ENCODE measurements at regions not wholly inside any gene's neighbourhood (a gene's known extent, or its start where the extent isn't known, plus 50 kb on each side); places are given as distances from the start of the nearest gene placed in this dataset.

DNA sequence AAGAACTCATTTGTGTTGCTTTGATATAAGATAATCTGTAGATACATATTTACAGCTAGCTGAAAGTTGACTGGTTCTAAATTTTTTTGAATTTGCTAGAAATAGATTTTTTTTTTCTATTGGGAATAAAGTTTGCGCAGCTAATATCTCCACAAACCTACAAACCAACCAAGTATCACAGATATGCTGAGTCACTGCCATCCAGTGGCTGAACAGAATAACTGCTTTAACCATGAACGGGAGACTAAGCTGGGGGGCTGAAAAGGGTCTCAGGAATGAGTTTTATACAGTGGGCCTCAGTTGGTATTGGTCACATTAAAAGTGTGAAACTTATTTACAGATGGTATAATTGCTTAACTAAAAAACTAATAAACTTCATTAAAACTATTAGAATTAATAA is 326.7 kb upstream of the CNR1 start:
- Histone ChIP-seq H3K9me3 (ENCODE audit: control insufficient read depth, low read length) (peaks cover 3% of the 10 kb centered on the region), H3K4me1 (ENCODE audit: control insufficient read depth in 1 of 2, insufficient read depth in 2 of 2, low read length in 2 of 2) (no peaks in the 10 kb centered on the region), H3K4me3 (ENCODE audit: low read length in 2 of 2) (no peak overlapping the region), H3K36me3 (ENCODE audit: control insufficient read depth in 1 of 2, insufficient read depth in 2 of 2, low read length in 1 of 2) (no peaks in the 10 kb centered on the region), H3K27me3 (ENCODE audit: control insufficient read depth in 1 of 2, insufficient read depth in 2 of 2, low read length in 1 of 2) (no peaks in the 10 kb centered on the region), H3K27ac (ENCODE audit: low read depth in 1 of 2, low read length in 2 of 2) (no peak overlapping the region)
- intact Hi-C loops (cut with DNase I) = loop anchor here (5.0 to 10.0 kb wide), 2 partner anchors 561 to 568 kb away; no protein-coding TSS in a partner anchor
- DNase-seq = no peak
- ATAC-seq (ENCODE audit: low FRiP score) = no peak
- WGBS, 2 donors = 66 to 71% methylated on average over 2 of the region's 2 CpGs

DNA sequence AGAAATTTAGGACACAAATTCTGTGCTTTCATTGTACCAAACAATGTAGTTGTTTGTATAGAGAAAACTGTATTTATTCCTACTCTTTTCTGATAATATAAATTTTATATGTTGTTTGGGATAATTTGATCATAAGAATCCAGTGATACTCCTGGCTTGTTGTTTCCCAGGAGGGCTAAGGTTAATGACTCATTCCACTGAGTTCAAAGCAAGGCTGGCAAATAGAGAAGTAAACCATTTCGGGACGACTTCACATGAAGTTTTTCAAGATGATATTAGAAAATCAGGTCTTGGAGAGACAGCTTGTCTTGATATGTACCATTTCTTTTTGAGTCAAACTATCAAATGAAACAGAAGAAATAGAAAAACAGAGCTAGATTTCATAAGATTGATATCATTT is 326.1 kb upstream of the CNR1 start:
- Histone ChIP-seq H3K36me3 (ENCODE audit: control insufficient read depth in 1 of 2, insufficient read depth in 2 of 2, low read length in 1 of 2) (no peaks in the 10 kb centered on the region), H3K27ac (ENCODE audit: low read depth in 1 of 2, low read length in 2 of 2) (no peak overlapping the region), H3K4me3 (ENCODE audit: low read length in 2 of 2) (no peak overlapping the region), H3K4me1 (ENCODE audit: control insufficient read depth in 1 of 2, insufficient read depth in 2 of 2, low read length in 2 of 2) (no peaks in the 10 kb centered on the region), H3K9me3 (ENCODE audit: control insufficient read depth, low read length) (peaks cover 3% of the 10 kb centered on the region), H3K27me3 (ENCODE audit: control insufficient read depth in 1 of 2, insufficient read depth in 2 of 2, low read length in 1 of 2) (no peaks in the 10 kb centered on the region)
- intact Hi-C loops (cut with DNase I) = loop anchor here (5.0 to 10.0 kb wide), 2 partner anchors 560 to 567 kb away; no protein-coding TSS in a partner anchor
- DNase-seq (no peak), ATAC-seq (ENCODE audit: low FRiP score) (no peak)
- WGBS, 2 donors = 88 to 89% methylated on average over 2 of the region's 2 CpGs

DNA sequence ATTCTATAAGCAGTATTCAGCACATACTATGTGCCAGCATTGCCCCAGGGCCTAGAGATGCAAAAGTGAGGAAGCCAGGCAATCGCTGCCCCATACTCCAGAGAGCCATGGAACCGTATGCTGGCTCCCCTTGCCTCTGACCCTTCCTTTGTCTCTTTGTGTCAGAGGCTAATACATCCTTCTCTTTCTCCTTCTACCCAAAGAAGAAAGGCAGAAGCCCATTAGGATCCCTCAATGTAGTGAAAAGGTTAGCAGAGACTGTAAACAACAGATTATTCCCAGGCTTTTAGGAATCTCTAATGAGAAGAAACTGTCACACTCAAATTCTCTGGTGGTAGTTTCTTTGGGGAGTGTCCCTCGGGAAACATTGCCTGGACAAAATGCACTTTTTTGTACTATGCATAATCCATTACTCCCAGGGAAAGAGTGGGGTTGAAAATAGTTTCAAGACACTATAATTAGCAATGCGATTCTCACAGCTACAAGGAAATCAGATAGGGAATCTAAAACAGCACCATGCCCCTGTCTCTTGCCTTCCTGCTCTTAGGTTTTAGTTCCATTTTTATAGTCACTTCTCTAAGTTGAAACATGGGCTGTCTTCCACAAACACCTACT is 325.2 kb upstream of the CNR1 start:
- no peak overlapping the region for H3K27ac ChIP-seq (ENCODE audit: low read depth in 1 of 2, low read length in 2 of 2)
- DNase-seq (no peak), ATAC-seq (ENCODE audit: low FRiP score) (no peak)
- H3K4me1 ChIP-seq (ENCODE audit: control insufficient read depth in 1 of 2, insufficient read depth in 2 of 2, low read length in 2 of 2) = no peaks in the 10 kb centered on the region
- intact Hi-C loops (cut with DNase I) = loop anchor here (5.0 to 10.0 kb wide), 2 partner anchors 559 to 567 kb away; no protein-coding TSS in a partner anchor
- peaks cover 3% of the 10 kb centered on the region for H3K9me3 ChIP-seq (ENCODE audit: control insufficient read depth, low read length)
- 75 to 84% methylated on average over 4 of the region's 4 CpGs for WGBS, 2 donors
- no peaks in the 10 kb centered on the region for H3K27me3 ChIP-seq (ENCODE audit: control insufficient read depth in 1 of 2, insufficient read depth in 2 of 2, low read length in 1 of 2)
- no peak overlapping the region for H3K4me3 ChIP-seq (ENCODE audit: low read length in 2 of 2)
- H3K36me3 ChIP-seq (ENCODE audit: control insufficient read depth in 1 of 2, insufficient read depth in 2 of 2, low read length in 1 of 2) = no peaks in the 10 kb centered on the region

DNA sequence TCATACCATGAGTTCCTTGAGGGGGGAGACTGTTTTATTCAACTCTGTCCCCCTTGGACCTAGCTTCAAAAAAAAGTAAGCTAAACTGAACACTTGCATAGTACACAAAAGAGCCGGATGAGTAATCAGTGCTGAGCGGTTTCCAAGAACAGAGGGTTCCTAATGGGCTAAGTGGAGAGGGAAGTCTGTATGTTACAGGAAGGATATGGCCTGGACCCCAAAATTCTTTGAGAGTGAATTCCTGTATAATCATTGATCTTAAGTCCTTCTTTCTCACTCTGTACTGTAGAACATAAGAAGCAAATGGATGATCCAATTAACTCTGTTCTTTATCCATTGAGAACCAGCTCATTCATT is 324.7 kb upstream of the CNR1 start:
- Histone ChIP-seq H3K4me1 (ENCODE audit: control insufficient read depth in 1 of 2, insufficient read depth in 2 of 2, low read length in 2 of 2) (no peaks in the 10 kb centered on the region), H3K36me3 (ENCODE audit: control insufficient read depth in 1 of 2, insufficient read depth in 2 of 2, low read length in 1 of 2) (no peaks in the 10 kb centered on the region), H3K9me3 (ENCODE audit: control insufficient read depth, low read length) (peaks cover 3% of the 10 kb centered on the region), H3K27me3 (ENCODE audit: control insufficient read depth in 1 of 2, insufficient read depth in 2 of 2, low read length in 1 of 2) (no peaks in the 10 kb centered on the region), H3K4me3 (ENCODE audit: low read length in 2 of 2) (no peak overlapping the region), H3K27ac (ENCODE audit: low read depth in 1 of 2, low read length in 2 of 2) (no peak overlapping the region)
- 68 to 78% methylated on average over 2 of the region's 2 CpGs for WGBS, 2 donors
- no peak for DNase-seq
- ATAC-seq (ENCODE audit: low FRiP score) = no peak
- intact Hi-C loops (cut with DNase I) = loop anchor here (5.0 to 10.0 kb wide), 2 partner anchors 559 to 566 kb away; no protein-coding TSS in a partner anchor

DNA sequence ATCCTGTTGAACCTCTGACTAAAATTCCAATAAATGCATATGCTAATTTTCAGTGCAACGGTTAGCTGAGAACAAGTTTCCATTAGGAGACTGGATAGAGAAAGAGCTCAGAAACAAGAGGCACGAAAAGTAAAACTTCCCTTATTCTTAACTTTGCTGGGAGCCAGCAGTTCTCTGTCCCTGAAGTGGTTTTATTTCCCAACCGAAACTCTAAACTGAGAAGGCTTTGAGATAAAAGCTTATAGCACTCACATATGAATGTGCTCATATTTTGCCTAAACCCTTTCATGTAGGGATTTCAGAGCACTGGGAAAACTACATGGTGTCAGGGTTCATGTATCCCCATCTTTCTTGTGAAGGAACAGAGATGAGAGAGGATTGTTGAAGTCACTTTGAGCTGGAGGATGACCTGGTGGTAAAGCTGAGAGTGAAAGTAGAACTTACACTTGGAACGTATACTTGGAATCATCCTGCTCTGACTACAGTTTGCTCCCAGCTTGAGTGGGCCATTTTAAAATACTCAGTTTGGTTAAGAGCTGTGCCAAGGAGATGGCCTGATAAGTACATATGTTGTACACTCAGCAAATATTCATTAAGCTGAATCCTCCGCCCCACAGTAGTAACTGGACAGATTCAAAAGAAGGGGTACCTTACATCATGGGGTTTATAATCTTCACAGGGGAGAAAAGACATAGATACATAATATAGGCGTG is 324.2 kb upstream of the CNR1 start:
- ATAC-seq (ENCODE audit: low FRiP score) (no peak), DNase-seq (no peak)
- no peaks in the 10 kb centered on the region for H3K27me3 ChIP-seq (ENCODE audit: control insufficient read depth in 1 of 2, insufficient read depth in 2 of 2, low read length in 1 of 2)
- WGBS, 2 donors = 79 to 80% methylated on average over 6 of the region's 6 CpGs
- no peaks in the 10 kb centered on the region for H3K4me1 ChIP-seq (ENCODE audit: control insufficient read depth in 1 of 2, insufficient read depth in 2 of 2, low read length in 2 of 2)
- intact Hi-C loops (cut with DNase I) = loop anchor here (5.0 to 10.0 kb wide), 2 partner anchors 558 to 566 kb away; no protein-coding TSS in a partner anchor
- no peak overlapping the region for H3K27ac ChIP-seq (ENCODE audit: low read depth in 1 of 2, low read length in 2 of 2)
- H3K4me3 ChIP-seq (ENCODE audit: low read length in 2 of 2) = no peak overlapping the region
- H3K36me3 ChIP-seq (ENCODE audit: control insufficient read depth in 1 of 2, insufficient read depth in 2 of 2, low read length in 1 of 2) = no peaks in the 10 kb centered on the region
- peaks cover 3% of the 10 kb centered on the region for H3K9me3 ChIP-seq (ENCODE audit: control insufficient read depth, low read length)

DNA sequence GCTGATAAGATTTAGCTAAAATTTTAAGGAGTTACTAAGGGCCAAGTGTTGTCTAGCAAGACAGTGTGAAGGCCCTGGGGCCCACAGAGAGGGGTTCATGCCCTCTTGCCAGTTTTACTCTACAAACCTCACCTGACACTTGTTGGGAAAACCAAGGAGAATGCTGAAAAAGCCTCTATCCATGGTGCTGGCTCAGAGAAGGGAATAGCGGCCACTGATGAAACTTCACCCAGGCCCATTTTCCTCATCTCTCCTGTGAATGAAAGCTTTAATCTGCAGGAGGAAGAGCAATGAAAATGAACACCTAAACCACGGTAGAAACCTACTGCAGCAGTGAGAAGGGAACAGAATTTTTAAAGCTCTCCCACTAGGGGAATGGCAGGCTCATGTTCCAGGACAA is 317.3 kb upstream of the CNR1 start:
- WGBS, 2 donors = 66% methylated on average over 2 of the region's 2 CpGs
- H3K4me3 ChIP-seq (ENCODE audit: low read length in 2 of 2) = no peak overlapping the region
- ATAC-seq (ENCODE audit: low FRiP score) (no peak), DNase-seq (no peak)
- H3K36me3 ChIP-seq (ENCODE audit: control insufficient read depth in 1 of 2, insufficient read depth in 2 of 2, low read length in 1 of 2) = no peaks in the 10 kb centered on the region
- H3K9me3 ChIP-seq (ENCODE audit: control insufficient read depth, low read length) = peaks cover 2% of the 10 kb centered on the region
- no peak overlapping the region for H3K27ac ChIP-seq (ENCODE audit: low read depth in 1 of 2, low read length in 2 of 2)
- H3K27me3 ChIP-seq (ENCODE audit: control insufficient read depth in 1 of 2, insufficient read depth in 2 of 2, low read length in 1 of 2) = peaks cover 0 to 2% of the 10 kb centered on the region in 2 donors
- no peaks in the 10 kb centered on the region for H3K4me1 ChIP-seq (ENCODE audit: control insufficient read depth in 1 of 2, insufficient read depth in 2 of 2, low read length in 2 of 2)
- intact Hi-C loops (cut with DNase I) = no loop called here

DNA sequence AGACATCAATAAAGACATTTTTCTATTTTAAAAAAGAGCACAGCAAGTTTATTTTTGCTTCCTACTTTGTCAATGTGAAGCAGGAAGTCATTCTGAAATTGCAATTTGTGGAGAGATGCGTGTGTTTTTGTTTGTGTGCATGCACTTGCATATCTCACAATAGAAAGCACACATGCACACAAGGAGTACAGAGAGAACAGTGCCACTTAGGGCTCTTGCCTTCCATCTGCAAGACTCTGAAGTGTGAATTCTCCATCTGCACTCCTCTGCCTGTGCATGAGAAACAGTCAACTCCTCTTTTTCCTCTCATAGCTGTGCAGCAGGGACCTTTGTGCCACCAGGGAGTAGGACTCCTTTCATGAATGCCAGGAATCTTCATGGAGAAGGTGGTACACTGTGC is 316.3 kb upstream of the CNR1 start:
- Histone ChIP-seq H3K4me1 (ENCODE audit: control insufficient read depth in 1 of 2, insufficient read depth in 2 of 2, low read length in 2 of 2) (no peaks in the 10 kb centered on the region), H3K36me3 (ENCODE audit: control insufficient read depth in 1 of 2, insufficient read depth in 2 of 2, low read length in 1 of 2) (no peaks in the 10 kb centered on the region), H3K27me3 (ENCODE audit: control insufficient read depth in 1 of 2, insufficient read depth in 2 of 2, low read length in 1 of 2) (peaks cover 0 to 2% of the 10 kb centered on the region in 2 donors), H3K9me3 (ENCODE audit: control insufficient read depth, low read length) (peaks cover 2% of the 10 kb centered on the region), H3K4me3 (ENCODE audit: low read length in 2 of 2) (no peak overlapping the region), H3K27ac (ENCODE audit: low read depth in 1 of 2, low read length in 2 of 2) (no peak overlapping the region)
- no peak for ATAC-seq (ENCODE audit: low FRiP score)
- DNase-seq = no peak
- WGBS, 2 donors = 77 to 79% methylated on average over 1 of the region's 1 CpG
- intact Hi-C loops (cut with DNase I) = no loop called here

DNA sequence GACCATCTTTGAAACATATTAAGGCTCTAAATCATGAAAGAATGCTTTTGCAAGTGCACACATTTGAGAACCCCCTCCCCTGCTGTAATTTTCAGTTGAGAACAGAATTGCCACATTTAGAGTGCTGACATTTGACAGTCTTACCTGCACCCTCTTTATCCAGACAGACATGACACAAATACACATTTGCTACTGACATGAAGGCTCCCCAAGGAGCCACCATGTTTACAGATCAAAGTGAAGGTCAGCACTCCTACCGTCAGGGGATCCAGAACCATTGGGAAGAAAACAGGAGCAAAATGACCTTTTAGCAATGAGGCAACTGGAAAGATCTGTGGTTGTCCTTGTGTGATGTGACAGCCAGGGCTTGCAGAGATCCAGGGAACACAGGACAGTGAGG is 315.4 kb upstream of the CNR1 start:
- Histone ChIP-seq H3K27me3 (ENCODE audit: control insufficient read depth in 1 of 2, insufficient read depth in 2 of 2, low read length in 1 of 2) (peaks cover 0 to 2% of the 10 kb centered on the region in 2 donors), H3K4me3 (ENCODE audit: low read length in 2 of 2) (no peak overlapping the region), H3K27ac (ENCODE audit: low read depth in 1 of 2, low read length in 2 of 2) (no peak overlapping the region), H3K9me3 (ENCODE audit: control insufficient read depth, low read length) (peaks cover 2% of the 10 kb centered on the region), H3K4me1 (ENCODE audit: control insufficient read depth in 1 of 2, insufficient read depth in 2 of 2, low read length in 2 of 2) (no peaks in the 10 kb centered on the region), H3K36me3 (ENCODE audit: control insufficient read depth in 1 of 2, insufficient read depth in 2 of 2, low read length in 1 of 2) (no peaks in the 10 kb centered on the region)
- DNase-seq = no peak
- 57 to 59% methylated on average over 1 of the region's 1 CpG for WGBS, 2 donors
- intact Hi-C loops (cut with DNase I) = no loop called here
- ATAC-seq (ENCODE audit: low FRiP score) = no peak

DNA sequence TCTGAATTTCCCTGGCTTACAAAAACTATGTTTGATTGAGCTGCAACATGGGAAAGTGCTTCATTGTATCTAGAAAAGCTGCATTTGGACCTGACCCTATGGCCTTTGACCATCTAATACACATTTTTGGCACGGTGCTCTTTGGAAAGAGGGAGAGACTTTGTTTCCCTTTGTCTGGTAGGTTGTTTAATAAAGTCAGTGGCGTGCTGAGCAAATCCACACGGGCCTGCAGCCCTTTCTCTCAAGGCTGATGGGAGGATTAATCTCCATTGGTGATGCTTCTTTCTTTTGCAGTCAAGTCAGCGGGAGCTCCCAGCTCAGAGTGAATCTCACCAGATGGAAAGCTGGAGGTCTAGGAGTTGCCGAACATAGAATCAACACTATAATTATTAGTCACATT is 314.7 kb upstream of the CNR1 start:
- ATAC-seq (ENCODE audit: low FRiP score) = no peak
- no peak for DNase-seq
- no peak overlapping the region for H3K27ac ChIP-seq (ENCODE audit: low read depth in 1 of 2, low read length in 2 of 2)
- no peaks in the 10 kb centered on the region for H3K4me1 ChIP-seq (ENCODE audit: control insufficient read depth in 1 of 2, insufficient read depth in 2 of 2, low read length in 2 of 2)
- 77 to 80% methylated on average over 5 of the region's 5 CpGs for WGBS, 2 donors
- no peaks in the 10 kb centered on the region for H3K36me3 ChIP-seq (ENCODE audit: control insufficient read depth in 1 of 2, insufficient read depth in 2 of 2, low read length in 1 of 2)
- no peak overlapping the region for H3K4me3 ChIP-seq (ENCODE audit: low read length in 2 of 2)
- H3K27me3 ChIP-seq (ENCODE audit: control insufficient read depth in 1 of 2, insufficient read depth in 2 of 2, low read length in 1 of 2) = peaks cover 0 to 2% of the 10 kb centered on the region in 2 donors
- peaks cover 2% of the 10 kb centered on the region for H3K9me3 ChIP-seq (ENCODE audit: control insufficient read depth, low read length)
- intact Hi-C loops (cut with DNase I) = no loop called here

All from aorta (tissue), 5 donors.